NB4 (cell line): ENCODE measurements at regions not wholly inside any gene's neighbourhood (a gene's known extent, or its start where the extent isn't known, plus 50 kb on each side); places are given as distances from the start of the nearest gene placed in this dataset.

Experiments used
- CTCF ChIP-seq: IDR thresholded peaks from one replicate; pipeline ENCODE4 v1.5.1; 2012; ENCODE audit warnings: low read depth, low read length
- MYC ChIP-seq: IDR thresholded peaks from 2 replicates; pipeline ENCODE4 v1.6.1; 2011; ENCODE audit warnings: low read depth, low read length
- POLR2A ChIP-seq: IDR thresholded peaks from 2 replicates; pipeline ENCODE4 v1.6.1; 2011; ENCODE audit warnings: mild to moderate bottlenecking; ENCODE audit not compliant: insufficient read length; ENCODE audit errors: extremely low read depth
- TF ChIP-seq, protein P1 (sequence below): IDR thresholded peaks from 2 replicates; pipeline ENCODE4 v1.6.1; 2011; ENCODE audit warnings: low read depth, low read length

GRCh38 chr4:8699479-8700145 lies 107.0 kb downstream of the CPZ start:
- TF ChIP-seq CTCF (no peak), POLR2A (no peak), MYC (no peak)
- TF ChIP-seq, protein P1, sequence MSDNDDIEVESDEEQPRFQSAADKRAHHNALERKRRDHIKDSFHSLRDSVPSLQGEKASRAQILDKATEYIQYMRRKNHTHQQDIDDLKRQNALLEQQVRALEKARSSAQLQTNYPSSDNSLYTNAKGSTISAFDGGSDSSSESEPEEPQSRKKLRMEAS, result no peak
